ENCODE measurements at regions not wholly inside any gene's neighbourhood (a gene's known extent, or its start where the extent isn't known, plus 50 kb on each side); places are given as distances from the start of the nearest gene placed in this dataset.

- intact Hi-C loops (cut with micrococcal nuclease; ENCODE audit: unreplicated experiment) = no loop called here
- no peaks in the 10 kb centered on the region for H3K36me3 ChIP-seq (ENCODE audit: insufficient read depth, low read length, poor library complexity, severe bottlenecking)
Observed at GRCh38 chr15:38614621-38615020, 50.0 kb upstream of the RASGRP1 start.

GRCh38 chr15:38617831-38618230 lies 53.2 kb upstream of the RASGRP1 start:
- H3K4me3 ChIP-seq (ENCODE audit: low read depth, low read length, poor library complexity, severe bottlenecking) = no peak overlapping the region
- DNase-seq (ENCODE audit: low spot score) = no peak
- H3K9me3 ChIP-seq (ENCODE audit: low read depth, low read length, poor library complexity, severe bottlenecking) = no peaks in the 10 kb centered on the region
- POLR2A ChIA-PET (ENCODE audit: low non-redundant PET) = no interaction called here
- H3K27ac ChIP-seq (ENCODE audit: low read depth, low read length, poor library complexity, severe bottlenecking) = no peak overlapping the region
- CTCF ChIA-PET = interaction anchor here (0.5 kb wide), 1 partner anchor 271 kb away, joined by 6 read pairs; no protein-coding TSS in a partner anchor
- TF ChIP-seq EZH2 (IDR thresholded peaks at IDR 0.05; ENCODE audit: borderline replicate concordance, low read depth, low read length, poor library complexity, severe bottlenecking) (no peak), CTCF (conservative IDR thresholded peaks at IDR 0.05; ENCODE audit: low read depth, low read length) (no peak)
- no peaks in the 10 kb centered on the region for H3K4me1 ChIP-seq (ENCODE audit: insufficient read depth, low read length, poor library complexity, severe bottlenecking)
- intact Hi-C loops (cut with micrococcal nuclease; ENCODE audit: unreplicated experiment) = no loop called here
- H3K36me3 ChIP-seq (ENCODE audit: insufficient read depth, low read length, poor library complexity, severe bottlenecking) = no peaks in the 10 kb centered on the region
- BruUV-seq (replicated peaks) = no TSS peak
- H3K27me3 ChIP-seq (replicated peaks; ENCODE audit: insufficient read depth, low read depth, low read length, poor library complexity) = peaks cover 33% of the 10 kb centered on the region

More at GRCh38 chr15:38614621-38615020, 50.0 kb upstream of the RASGRP1 start:
- TF ChIP-seq CTCF (conservative IDR thresholded peaks at IDR 0.05; ENCODE audit: low read depth, low read length) = no peak
- no peak for TF ChIP-seq EZH2 (IDR thresholded peaks at IDR 0.05; ENCODE audit: borderline replicate concordance, low read depth, low read length, poor library complexity, severe bottlenecking)
- H3K4me3 ChIP-seq (ENCODE audit: low read depth, low read length, poor library complexity, severe bottlenecking) = no peak overlapping the region
- ChIA-PET CTCF (no interaction called here), POLR2A (ENCODE audit: low non-redundant PET) (no interaction called here)
- BruUV-seq (replicated peaks) = no TSS peak
- H3K4me1 ChIP-seq (ENCODE audit: insufficient read depth, low read length, poor library complexity, severe bottlenecking) = no peaks in the 10 kb centered on the region
- DNase-seq (ENCODE audit: low spot score) = no peak
- H3K27me3 ChIP-seq (replicated peaks; ENCODE audit: insufficient read depth, low read depth, low read length, poor library complexity) = peaks cover 27% of the 10 kb centered on the region
- H3K9me3 ChIP-seq (ENCODE audit: low read depth, low read length, poor library complexity, severe bottlenecking) = no peaks in the 10 kb centered on the region
- no peak overlapping the region for H3K27ac ChIP-seq (ENCODE audit: low read depth, low read length, poor library complexity, severe bottlenecking)

GRCh38 chr15:38618242-38618955 lies 53.8 kb upstream of the RASGRP1 start:
- intact Hi-C loops (cut with micrococcal nuclease; ENCODE audit: unreplicated experiment) = no loop called here
- Histone ChIP-seq H3K9me3 (ENCODE audit: low read depth, low read length, poor library complexity, severe bottlenecking) (no peaks in the 10 kb centered on the region), H3K36me3 (ENCODE audit: insufficient read depth, low read length, poor library complexity, severe bottlenecking) (no peaks in the 10 kb centered on the region), H3K27me3 (replicated peaks; ENCODE audit: insufficient read depth, low read depth, low read length, poor library complexity) (peaks cover 38% of the 10 kb centered on the region), H3K27ac (ENCODE audit: low read depth, low read length, poor library complexity, severe bottlenecking) (no peak overlapping the region), H3K4me1 (ENCODE audit: insufficient read depth, low read length, poor library complexity, severe bottlenecking) (no peaks in the 10 kb centered on the region), H3K4me3 (ENCODE audit: low read depth, low read length, poor library complexity, severe bottlenecking) (no peak overlapping the region)
- no peak for DNase-seq (ENCODE audit: low spot score)
- ChIA-PET CTCF (interaction anchor here (0.5 kb wide), 1 partner anchor 271 kb away, joined by 6 read pairs; no protein-coding TSS in a partner anchor), POLR2A (ENCODE audit: low non-redundant PET) (no interaction called here)
- no peak for TF ChIP-seq EZH2 (IDR thresholded peaks at IDR 0.05; ENCODE audit: borderline replicate concordance, low read depth, low read length, poor library complexity, severe bottlenecking)
- TF ChIP-seq CTCF (conservative IDR thresholded peaks at IDR 0.05; ENCODE audit: low read depth, low read length) = no peak
- BruUV-seq (replicated peaks) = no TSS peak
